GM12874 (cell line): ENCODE measurements at regions not wholly inside any gene's neighbourhood (a gene's known extent, or its start where the extent isn't known, plus 50 kb on each side); places are given as distances from the start of the nearest gene placed in this dataset.

Experiments used
- TF ChIP-seq, protein P1 (sequence below): IDR thresholded peaks from 2 replicates; pipeline ENCODE4 v1.5.1; 2011; ENCODE audit warnings: low read depth, mild to moderate bottlenecking, control low read depth, low read length, moderate library complexity; ENCODE audit not compliant: insufficient read depth

- TF ChIP-seq, protein P1, sequence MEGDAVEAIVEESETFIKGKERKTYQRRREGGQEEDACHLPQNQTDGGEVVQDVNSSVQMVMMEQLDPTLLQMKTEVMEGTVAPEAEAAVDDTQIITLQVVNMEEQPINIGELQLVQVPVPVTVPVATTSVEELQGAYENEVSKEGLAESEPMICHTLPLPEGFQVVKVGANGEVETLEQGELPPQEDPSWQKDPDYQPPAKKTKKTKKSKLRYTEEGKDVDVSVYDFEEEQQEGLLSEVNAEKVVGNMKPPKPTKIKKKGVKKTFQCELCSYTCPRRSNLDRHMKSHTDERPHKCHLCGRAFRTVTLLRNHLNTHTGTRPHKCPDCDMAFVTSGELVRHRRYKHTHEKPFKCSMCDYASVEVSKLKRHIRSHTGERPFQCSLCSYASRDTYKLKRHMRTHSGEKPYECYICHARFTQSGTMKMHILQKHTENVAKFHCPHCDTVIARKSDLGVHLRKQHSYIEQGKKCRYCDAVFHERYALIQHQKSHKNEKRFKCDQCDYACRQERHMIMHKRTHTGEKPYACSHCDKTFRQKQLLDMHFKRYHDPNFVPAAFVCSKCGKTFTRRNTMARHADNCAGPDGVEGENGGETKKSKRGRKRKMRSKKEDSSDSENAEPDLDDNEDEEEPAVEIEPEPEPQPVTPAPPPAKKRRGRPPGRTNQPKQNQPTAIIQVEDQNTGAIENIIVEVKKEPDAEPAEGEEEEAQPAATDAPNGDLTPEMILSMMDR = no peak
These were observed 264.4 kb upstream of the NR2F2 start for GRCh38 chr15:96066126-96066525.

DNA sequence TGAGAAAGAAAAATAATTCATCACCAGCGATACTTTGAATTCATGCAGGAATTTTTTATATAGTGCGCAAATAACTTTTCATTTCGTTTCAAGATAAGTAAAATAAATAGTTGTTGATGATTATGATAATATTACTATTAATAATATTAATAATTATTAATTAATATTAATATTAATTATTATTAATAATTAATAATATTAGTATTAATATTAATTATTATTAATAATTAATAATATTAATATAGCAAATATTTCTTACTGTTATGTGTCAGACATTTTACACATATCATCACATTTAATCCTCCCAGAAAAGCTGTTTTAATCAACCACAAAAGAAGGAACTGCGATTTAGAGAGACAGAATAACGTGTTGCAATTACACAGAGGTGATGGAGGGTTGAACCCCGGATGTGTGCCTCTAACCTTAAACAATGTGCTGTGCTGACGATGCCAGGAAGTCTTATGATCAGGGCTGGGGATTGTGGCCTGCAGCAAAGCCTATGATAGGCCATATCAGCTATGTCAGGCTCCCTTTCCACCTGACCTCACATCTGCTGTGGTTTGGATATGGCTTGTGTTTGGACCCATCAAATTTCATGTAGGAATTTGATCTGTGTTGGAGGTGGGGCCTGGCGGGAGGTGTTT, 263.5 kb upstream of the NR2F2 start:
- TF ChIP-seq, protein P1 = no peak

GRCh38 chr15:96067677-96068076, 262.8 kb upstream of the NR2F2 start:
- TF ChIP-seq, protein P1 = no peak

GRCh38 chr15:96068897-96069296, 261.6 kb upstream of the NR2F2 start:
- TF ChIP-seq, protein P1 = no peak

DNA sequence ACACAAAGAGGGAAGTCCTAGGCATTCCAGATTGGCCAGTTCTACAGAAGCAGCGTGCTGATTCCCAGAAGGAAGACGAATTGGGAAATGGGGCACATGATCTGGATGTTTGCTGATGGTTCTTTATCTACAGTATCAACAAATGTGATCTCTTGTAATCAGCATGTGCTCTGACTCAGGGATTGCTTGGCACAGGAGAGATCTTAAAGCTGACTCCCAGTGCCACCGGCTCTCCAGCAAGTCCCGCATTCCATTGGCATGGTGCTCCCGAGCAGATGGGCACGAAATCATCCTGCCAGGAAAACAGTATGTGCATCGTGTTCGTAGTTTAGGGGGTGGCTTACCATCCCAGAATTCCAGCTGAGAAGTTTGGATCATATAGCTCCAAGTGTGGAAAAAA, 259.9 kb upstream of the NR2F2 start:
- TF ChIP-seq, protein P1 = no peak

GRCh38 chr15:96072821-96073220, 257.7 kb upstream of the NR2F2 start:
- TF ChIP-seq, protein P1 = peak; percentile 16; the same call in 1 of the 2 replicates

GRCh38 chr15:96073908-96074307, 256.6 kb upstream of the NR2F2 start:
- TF ChIP-seq, protein P1 = no peak
